ENCODE measurements at regions not wholly inside any gene's neighbourhood (a gene's known extent, or its start where the extent isn't known, plus 50 kb on each side); places are given as distances from the start of the nearest gene placed in this dataset.

- no peak overlapping the region for H3K4me2 ChIP-seq (ENCODE audit: low read length)
- no peak overlapping the region for H3K27ac ChIP-seq (ENCODE audit: low read depth, low read length)
- H3K9me2 ChIP-seq (ENCODE audit: insufficient read depth), result no peaks in the 10 kb centered on the region
- no peaks in the 10 kb centered on the region for H3K27me3 ChIP-seq (ENCODE audit: insufficient read depth, low read length)
- no peak overlapping the region for H3K9ac ChIP-seq (ENCODE audit: low read length)
- CTCF ChIA-PET, result no interaction called here
- no peaks in the 10 kb centered on the region for H3K9me3 ChIP-seq (ENCODE audit: control insufficient read depth in 1 of 2, insufficient read depth in 1 of 2, low read depth in 1 of 2, low read length in 2 of 2)
- POLR2A ChIA-PET, result no interaction called here
- H3K79me2 ChIP-seq (ENCODE audit: insufficient read depth, low read length), result no peaks in the 10 kb centered on the region
- TF ChIP-seq SP1 (IDR thresholded peaks at IDR 0.05; ENCODE audit: low read depth), result no peak
- TF ChIP-seq ZFX (IDR thresholded peaks at IDR 0.05), result no peak
- no peak for TF ChIP-seq ZNF274 (IDR thresholded peaks at IDR 0.05; ENCODE audit: low read depth, low read length)
- TF ChIP-seq ELF1 (IDR thresholded peaks at IDR 0.05; ENCODE audit: borderline replicate concordance, low read depth), result no peak
- no peak for TF ChIP-seq EZH2 (IDR thresholded peaks at IDR 0.05)
- TF ChIP-seq, protein P1, sequence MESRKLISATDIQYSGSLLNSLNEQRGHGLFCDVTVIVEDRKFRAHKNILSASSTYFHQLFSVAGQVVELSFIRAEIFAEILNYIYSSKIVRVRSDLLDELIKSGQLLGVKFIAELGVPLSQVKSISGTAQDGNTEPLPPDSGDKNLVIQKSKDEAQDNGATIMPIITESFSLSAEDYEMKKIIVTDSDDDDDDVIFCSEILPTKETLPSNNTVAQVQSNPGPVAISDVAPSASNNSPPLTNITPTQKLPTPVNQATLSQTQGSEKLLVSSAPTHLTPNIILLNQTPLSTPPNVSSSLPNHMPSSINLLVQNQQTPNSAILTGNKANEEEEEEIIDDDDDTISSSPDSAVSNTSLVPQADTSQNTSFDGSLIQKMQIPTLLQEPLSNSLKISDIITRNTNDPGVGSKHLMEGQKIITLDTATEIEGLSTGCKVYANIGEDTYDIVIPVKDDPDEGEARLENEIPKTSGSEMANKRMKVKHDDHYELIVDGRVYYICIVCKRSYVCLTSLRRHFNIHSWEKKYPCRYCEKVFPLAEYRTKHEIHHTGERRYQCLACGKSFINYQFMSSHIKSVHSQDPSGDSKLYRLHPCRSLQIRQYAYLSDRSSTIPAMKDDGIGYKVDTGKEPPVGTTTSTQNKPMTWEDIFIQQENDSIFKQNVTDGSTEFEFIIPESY (IDR thresholded peaks at IDR 0.05; ENCODE audit: extremely low read depth, insufficient replicate concordance, low read length), result no peak
- TF ChIP-seq, protein P2, sequence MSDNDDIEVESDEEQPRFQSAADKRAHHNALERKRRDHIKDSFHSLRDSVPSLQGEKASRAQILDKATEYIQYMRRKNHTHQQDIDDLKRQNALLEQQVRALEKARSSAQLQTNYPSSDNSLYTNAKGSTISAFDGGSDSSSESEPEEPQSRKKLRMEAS (IDR thresholded peaks at IDR 0.05), result no peak
- TF ChIP-seq SRF (IDR thresholded peaks at IDR 0.05; ENCODE audit: low read depth), result no peak
- TF ChIP-seq RAD21 (IDR thresholded peaks at IDR 0.05; ENCODE audit: low read depth), result no peak
- no peak for TF ChIP-seq POLR2AphosphoS5 (IDR thresholded peaks at IDR 0.05; ENCODE audit: low read depth, low read length)
- no peak for TF ChIP-seq SIN3A (IDR thresholded peaks at IDR 0.05; ENCODE audit: low read depth)
- TF ChIP-seq JUND (IDR thresholded peaks at IDR 0.05), result no peak
- TF ChIP-seq, protein P3, sequence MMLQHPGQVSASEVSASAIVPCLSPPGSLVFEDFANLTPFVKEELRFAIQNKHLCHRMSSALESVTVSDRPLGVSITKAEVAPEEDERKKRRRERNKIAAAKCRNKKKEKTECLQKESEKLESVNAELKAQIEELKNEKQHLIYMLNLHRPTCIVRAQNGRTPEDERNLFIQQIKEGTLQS (IDR thresholded peaks at IDR 0.05), result no peak
- TF ChIP-seq CEBPB (IDR thresholded peaks at IDR 0.05; ENCODE audit: low read depth), result no peak
- TF ChIP-seq EZH2phosphoT487 (IDR thresholded peaks at IDR 0.05; ENCODE audit: borderline replicate concordance), result no peak
- intact Hi-C loops (cut with micrococcal nuclease), result no loop called here
- ATAC-seq, result no peak
- BruUV-seq (replicated peaks), result no TSS peak
- no peaks in the 10 kb centered on the region for H3K4me1 ChIP-seq (ENCODE audit: control insufficient read depth in 1 of 2, insufficient read depth in 2 of 2, low read length in 2 of 2)
- DNase-seq (ENCODE audit: low read depth, low spot score), result no peak
- no peak overlapping the region for H3K4me3 ChIP-seq (replicated peaks in 1 of 2; ENCODE audit: low read depth in 1 of 2, low read length in 2 of 2)
- H2AFZ ChIP-seq (ENCODE audit: low read depth, low read length, poor library complexity, severe bottlenecking), result no peak overlapping the region
- RAD21 ChIA-PET (ENCODE audit: low non-redundant PET in 1 of 2, low total read pairs in 2 of 2, uncharacterized antibody in 2 of 2, unreplicated experiment in 2 of 2), result no interaction called here
- H3K36me3 ChIP-seq (ENCODE audit: control insufficient read depth in 1 of 2, insufficient read depth in 2 of 2, low read length in 2 of 2), result no peaks in the 10 kb centered on the region
- no peaks in the 10 kb centered on the region for H4K20me1 ChIP-seq (ENCODE audit: insufficient read depth)
Measured at GRCh38 chr13:62131604-62132003, 716.0 kb upstream of the PCDH20 start.

Measured in HCT116 (cell line).